Endodermal cell (in vitro differentiated cells): ENCODE measurements at regions not wholly inside any gene's neighbourhood (a gene's known extent, or its start where the extent isn't known, plus 50 kb on each side); places are given as distances from the start of the nearest gene placed in this dataset.

Experiments
- DNase-seq: peaks from one replicate; pipeline ENCODE4 v3.0.0-alpha.2; 2017
- H3K27ac ChIP-seq: 2 replicates; pipeline ENCODE4 v1.5.1; 2013; ENCODE audit warnings: mild to moderate bottlenecking, low read depth, low read length, moderate library complexity
- H3K27me3 ChIP-seq: 2 replicates; pipeline ENCODE4 v1.6.1; 2013; ENCODE audit warnings: mild to moderate bottlenecking, low read length, moderate library complexity; ENCODE audit not compliant: insufficient read depth, control insufficient read depth, poor library complexity, severe bottlenecking
- H3K36me3 ChIP-seq: 2 replicates; pipeline ENCODE4 v1.7.0; 2013; ENCODE audit warnings: mild to moderate bottlenecking, low read length, moderate library complexity; ENCODE audit not compliant: control insufficient read depth, insufficient read depth
- H3K4me1 ChIP-seq: one replicate; pipeline ENCODE4 v1.7.0; 2013; ENCODE audit warnings: low read length; ENCODE audit not compliant: control insufficient read depth, insufficient read depth
- H3K4me3 ChIP-seq: 2 replicates; pipeline ENCODE4 v1.5.1; 2013; ENCODE audit warnings: mild to moderate bottlenecking, low read length, moderate library complexity
- H3K9ac ChIP-seq: 2 replicates; pipeline ENCODE4 v1.6.1; 2013; ENCODE audit warnings: mild to moderate bottlenecking, low read length, moderate library complexity; ENCODE audit not compliant: poor library complexity, severe bottlenecking; ENCODE audit errors: extremely low read depth
- H3K9me3 ChIP-seq: 2 replicates; pipeline ENCODE4 v1.6.1; 2013; ENCODE audit warnings: mild to moderate bottlenecking, low read length, moderate library complexity; ENCODE audit not compliant: control insufficient read depth
- H3K27ac Mint-ChIP-seq: 2 replicates; pipeline ENCODE4 v1.8.0; 2020; ENCODE audit warnings: mixed read lengths
- H3K27me3 Mint-ChIP-seq: 2 replicates; pipeline ENCODE4 v1.8.0; 2021; ENCODE audit warnings: mild to moderate bottlenecking, mixed read lengths; ENCODE audit not compliant: insufficient read depth
- H3K36me3 Mint-ChIP-seq: 2 replicates; pipeline ENCODE4 v1.8.0; 2020; ENCODE audit warnings: low read depth, mixed read lengths
- H3K4me1 Mint-ChIP-seq: 2 replicates; pipeline ENCODE4 v1.8.0; 2020; ENCODE audit warnings: mixed read lengths
- H3K4me3 Mint-ChIP-seq: 2 replicates; pipeline ENCODE4 v1.8.0; 2020; ENCODE audit warnings: mild to moderate bottlenecking, moderate library complexity, mixed read lengths
- H3K9me3 Mint-ChIP-seq: 2 replicates; pipeline ENCODE4 v1.8.0; 2020; ENCODE audit warnings: mild to moderate bottlenecking, mixed read lengths
- CTCF ChIP-seq: fragments of 200-600 bp; sonication (generic); conservative IDR thresholded peaks from 2 replicates; pipeline ENCODE4 v1.5.0; 2021; ENCODE audit warnings: antibody characterized with exemption, mild to moderate bottlenecking
- WGBS, 2 experiments: methylation state at CpG; one replicate each; pipeline versions ENCODE4 v1.1.5 to v1.1.7; 2013; ENCODE audit warnings: missing lambda C conversion rate in 2 of 2, mixed read lengths in 1 of 2; ENCODE audit not compliant: insufficient coverage in 1 of 2, insufficient read length in 1 of 2; 5-methylcytosine and 5-hydroxymethylcytosine counted together

- no peaks in the 10 kb centered on the region for H3K4me1 Mint-ChIP-seq
- Histone ChIP-seq H3K27ac (no peak overlapping the region), H3K9me3 (no peaks in the 10 kb centered on the region), H3K9ac (no peak overlapping the region), H3K4me3 (no peak overlapping the region), H3K27me3 (no peaks in the 10 kb centered on the region), H3K4me1 (no peaks in the 10 kb centered on the region), H3K36me3 (no peaks in the 10 kb centered on the region)
- peaks cover 1% of the 10 kb centered on the region for H3K9me3 Mint-ChIP-seq
- no peak for TF ChIP-seq CTCF
- WGBS, 2 experiments, result 92 to 94% methylated on average over 2 of the region's 2 CpGs
- no peak overlapping the region for H3K27ac Mint-ChIP-seq
- no peaks in the 10 kb centered on the region for H3K27me3 Mint-ChIP-seq
- DNase-seq, result no peak
- no peaks in the 10 kb centered on the region for H3K36me3 Mint-ChIP-seq
- no peak overlapping the region for H3K4me3 Mint-ChIP-seq
Observed at GRCh38 chr3:125645616-125646015, 50.3 kb upstream of the OSBPL11 start.

- WGBS, 2 experiments, result 71 to 88% methylated on average over 1 of the region's 1 CpG
- Histone ChIP-seq H3K9me3 (no peaks in the 10 kb centered on the region), H3K4me3 (no peak overlapping the region), H3K4me1 (no peaks in the 10 kb centered on the region), H3K36me3 (no peaks in the 10 kb centered on the region), H3K27me3 (no peaks in the 10 kb centered on the region), H3K9ac (no peak overlapping the region), H3K27ac (no peak overlapping the region)
- no peak for DNase-seq
- Mint-ChIP-seq H3K36me3 (no peaks in the 10 kb centered on the region), H3K27ac (no peak overlapping the region), H3K4me3 (no peak overlapping the region), H3K9me3 (no peaks in the 10 kb centered on the region), H3K4me1 (peaks cover 8% of the 10 kb centered on the region), H3K27me3 (no peaks in the 10 kb centered on the region)
- TF ChIP-seq CTCF, result no peak
Observed at GRCh38 chr3:125646581-125646980, 51.3 kb upstream of the OSBPL11 start.

GRCh38 chr3:125647318-125648014 is 52.2 kb upstream of the OSBPL11 start:
- Histone ChIP-seq H3K9ac (no peak overlapping the region), H3K4me3 (no peak overlapping the region), H3K27ac (no peak overlapping the region), H3K4me1 (no peaks in the 10 kb centered on the region), H3K36me3 (no peaks in the 10 kb centered on the region), H3K27me3 (no peaks in the 10 kb centered on the region), H3K9me3 (no peaks in the 10 kb centered on the region)
- H3K27ac Mint-ChIP-seq, result no peak overlapping the region
- H3K9me3 Mint-ChIP-seq, result no peaks in the 10 kb centered on the region
- H3K27me3 Mint-ChIP-seq, result no peaks in the 10 kb centered on the region
- TF ChIP-seq CTCF, result no peak
- 90 to 95% methylated on average over 7 to 8 of the region's 8 CpGs for WGBS, 2 experiments
- H3K4me1 Mint-ChIP-seq, result peaks cover 8% of the 10 kb centered on the region
- no peaks in the 10 kb centered on the region for H3K36me3 Mint-ChIP-seq
- DNase-seq, result peak; percentile 71
- no peak overlapping the region for H3K4me3 Mint-ChIP-seq
